ENCODE measurements at regions not wholly inside any gene's neighbourhood (a gene's known extent, or its start where the extent isn't known, plus 50 kb on each side); places are given as distances from the start of the nearest gene placed in this dataset.
"Not testable (repeated sequence)": the region's sequence is repeated elsewhere in the genome, so short reads cannot be mapped to it uniquely, and the experiment has no call there.

DNA sequence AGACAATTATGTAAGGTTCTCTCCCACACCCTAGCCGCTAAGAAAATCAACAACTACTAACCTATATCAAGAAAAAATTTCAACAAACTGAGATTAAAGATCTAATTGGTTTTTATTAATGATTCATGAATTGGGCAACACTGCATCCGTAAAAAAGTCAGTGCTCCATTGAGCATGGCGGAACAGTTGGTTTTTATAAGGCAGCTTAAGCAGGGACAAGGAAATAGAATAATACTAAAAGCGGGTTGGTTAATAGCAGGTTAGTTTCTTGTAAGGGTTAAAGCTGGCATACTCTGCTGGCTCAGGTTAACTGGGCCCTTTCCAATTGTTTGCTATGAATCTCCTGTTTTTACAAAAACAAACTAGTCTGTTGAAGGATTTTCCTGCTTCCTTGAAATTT, 202.3 kb upstream of the RASGEF1B start:
- DNase-seq (ENCODE audit: insufficient read length, low spot score) (no peak), FAIRE-seq (no peak)
- no peak for TF ChIP-seq POLR2A (IDR thresholded peaks at IDR 0.05; ENCODE audit: low read depth, low read length)

DNA sequence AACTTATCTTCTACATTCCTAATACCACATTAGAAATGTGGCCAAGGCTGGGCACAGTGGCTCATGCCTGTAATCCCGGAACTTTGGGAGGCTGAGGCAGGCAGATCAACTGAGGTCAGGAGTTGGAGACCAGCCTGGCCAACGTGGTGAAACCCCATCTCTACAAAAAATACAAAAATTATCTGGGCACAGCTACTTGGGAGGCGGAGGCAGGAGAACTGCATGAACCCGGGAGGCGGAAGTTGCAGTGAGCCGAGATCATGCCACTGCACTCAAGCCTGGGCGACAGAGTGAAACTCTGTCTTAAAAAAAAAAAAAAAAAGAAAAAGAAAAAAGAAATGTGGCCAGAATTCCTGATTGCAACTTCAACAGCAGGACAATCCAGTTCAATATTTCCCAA, 196.6 kb upstream of the RASGEF1B start:
- DNase-seq (ENCODE audit: insufficient read length, low spot score); FAIRE-seq: not testable (repeated sequence)

DNA sequence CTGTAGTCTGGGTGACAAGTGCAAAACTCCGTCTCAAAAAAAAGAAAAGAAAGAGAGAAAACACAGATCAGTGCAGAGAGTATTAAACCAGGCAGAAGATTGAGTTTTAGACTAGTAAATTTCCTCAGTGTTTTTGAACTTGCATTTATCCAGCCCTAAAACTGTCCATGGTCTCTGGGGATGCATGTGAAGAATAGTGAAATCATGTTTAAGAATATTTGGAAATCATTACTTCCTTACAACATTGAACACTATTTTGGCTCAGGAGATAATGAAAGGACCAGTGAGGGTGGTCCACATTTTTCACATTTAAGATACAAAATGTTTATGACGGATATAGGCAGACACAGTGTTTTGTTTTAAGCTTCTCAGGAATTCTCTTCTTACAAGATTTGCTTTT, 195.8 kb upstream of the RASGEF1B start:
- no peak for DNase-seq (ENCODE audit: insufficient read length, low spot score)
- no peak for FAIRE-seq
- no peak for TF ChIP-seq POLR2A (IDR thresholded peaks at IDR 0.05; ENCODE audit: low read depth, low read length)

DNA sequence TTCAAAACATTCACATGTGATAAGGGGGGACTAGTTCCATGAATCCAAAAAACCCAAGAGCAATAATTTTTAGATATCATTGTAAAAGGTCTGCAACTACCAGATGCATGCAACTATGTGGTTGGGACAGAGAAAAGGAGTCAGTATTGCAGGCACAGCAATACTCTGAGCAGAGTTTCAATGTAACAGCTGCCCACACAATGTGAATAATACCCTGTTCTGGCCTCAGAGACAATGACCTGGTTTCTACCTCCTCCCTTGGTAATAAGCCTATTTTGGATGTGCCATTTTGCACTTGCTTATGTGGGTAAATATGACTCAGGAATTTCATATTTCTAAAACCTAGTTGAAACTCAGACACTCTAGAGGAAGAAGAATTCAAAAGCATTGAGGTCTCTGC, 194.8 kb upstream of the RASGEF1B start:
- TF ChIP-seq POLR2A (IDR thresholded peaks at IDR 0.05; ENCODE audit: low read depth, low read length): no peak
- no peak for DNase-seq (ENCODE audit: insufficient read length, low spot score)
- FAIRE-seq: no peak

DNA sequence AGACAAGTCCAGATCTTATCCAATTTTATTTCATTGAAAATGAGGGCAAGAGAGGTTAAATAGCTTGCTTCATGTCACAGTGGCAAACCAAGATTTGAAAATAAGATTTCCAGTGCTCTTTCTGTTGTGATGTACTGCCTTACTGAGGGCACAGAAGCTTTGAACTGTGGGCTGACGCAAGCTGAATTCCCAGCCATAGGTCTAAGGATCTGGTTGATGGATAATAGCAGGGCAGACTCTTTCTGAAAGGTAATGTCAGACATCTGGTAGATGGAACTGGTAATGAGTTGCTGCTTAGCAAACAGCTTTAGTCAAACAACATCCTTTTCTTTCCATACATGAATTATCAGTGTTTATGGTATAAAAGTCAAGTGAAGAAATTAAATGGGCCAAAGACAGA, 193.9 kb upstream of the RASGEF1B start:
- DNase-seq (ENCODE audit: insufficient read length, low spot score): no peak
- no peak for TF ChIP-seq POLR2A (IDR thresholded peaks at IDR 0.05; ENCODE audit: low read depth, low read length)
- FAIRE-seq: no peak

DNA sequence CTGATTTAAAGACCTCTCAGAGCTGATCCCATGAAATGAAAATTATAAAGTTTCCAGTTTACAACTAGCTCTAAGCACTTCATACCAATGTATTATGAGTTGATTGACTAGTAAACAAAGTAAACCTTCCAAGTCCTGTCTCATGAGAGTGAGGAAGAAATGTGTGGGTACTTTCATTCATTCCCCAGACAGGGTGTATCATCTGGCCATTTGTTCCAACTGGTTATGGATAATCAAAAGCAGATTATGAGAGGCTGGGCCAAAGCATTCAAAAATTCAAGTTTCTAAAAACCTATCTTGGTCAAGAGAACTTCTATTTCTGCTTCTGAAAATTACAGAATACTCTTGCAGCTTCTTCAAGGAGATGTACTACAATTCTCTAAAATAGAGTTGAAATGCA, 193.3 kb upstream of the RASGEF1B start:
- no peak for TF ChIP-seq POLR2A (IDR thresholded peaks at IDR 0.05; ENCODE audit: low read depth, low read length)
- DNase-seq (ENCODE audit: insufficient read length, low spot score) (no peak), FAIRE-seq (no peak)

DNA sequence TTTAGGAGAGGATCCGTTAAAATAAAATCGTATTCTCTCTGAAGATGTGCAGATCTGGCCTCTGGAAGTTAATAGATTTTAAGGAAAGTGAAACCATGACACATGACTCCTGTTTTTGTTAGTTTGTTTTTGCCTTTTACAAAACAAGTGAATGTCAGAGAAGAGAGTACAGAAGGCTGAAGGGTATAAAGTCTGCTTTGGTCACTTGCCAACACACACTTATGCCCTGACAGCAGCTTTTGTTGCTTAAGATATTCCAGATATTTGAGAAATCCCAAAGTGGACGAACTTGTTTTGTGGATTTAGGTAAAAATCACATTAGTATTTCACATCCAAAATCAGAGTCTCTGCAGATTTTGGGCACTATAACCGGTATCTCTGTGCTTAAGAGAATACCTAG, 192.4 kb upstream of the RASGEF1B start:
- FAIRE-seq (no peak), DNase-seq (ENCODE audit: insufficient read length, low spot score) (no peak)
- no peak for TF ChIP-seq POLR2A (IDR thresholded peaks at IDR 0.05; ENCODE audit: low read depth, low read length)

DNA sequence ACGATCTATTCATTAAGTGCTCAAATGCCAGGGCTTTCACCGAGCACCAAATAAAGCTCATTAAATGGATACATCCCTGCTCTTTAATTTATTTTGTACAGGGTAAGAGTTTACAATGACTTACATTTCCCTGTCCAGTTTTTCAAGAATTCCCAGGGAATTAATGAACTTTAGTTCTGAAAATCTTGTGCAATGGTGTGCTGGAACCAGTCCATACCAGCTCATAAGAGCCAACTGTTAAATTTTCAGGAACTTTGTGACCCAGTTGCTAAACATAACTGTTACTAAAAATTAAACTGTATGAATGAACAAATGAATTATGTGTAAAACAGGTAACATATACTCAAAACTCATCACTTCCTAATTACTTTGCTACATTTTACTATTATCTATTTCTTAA, 191.7 kb upstream of the RASGEF1B start:
- no peak for TF ChIP-seq POLR2A (IDR thresholded peaks at IDR 0.05; ENCODE audit: low read depth, low read length)
- DNase-seq (ENCODE audit: insufficient read length, low spot score) (no peak), FAIRE-seq (no peak)

DNA sequence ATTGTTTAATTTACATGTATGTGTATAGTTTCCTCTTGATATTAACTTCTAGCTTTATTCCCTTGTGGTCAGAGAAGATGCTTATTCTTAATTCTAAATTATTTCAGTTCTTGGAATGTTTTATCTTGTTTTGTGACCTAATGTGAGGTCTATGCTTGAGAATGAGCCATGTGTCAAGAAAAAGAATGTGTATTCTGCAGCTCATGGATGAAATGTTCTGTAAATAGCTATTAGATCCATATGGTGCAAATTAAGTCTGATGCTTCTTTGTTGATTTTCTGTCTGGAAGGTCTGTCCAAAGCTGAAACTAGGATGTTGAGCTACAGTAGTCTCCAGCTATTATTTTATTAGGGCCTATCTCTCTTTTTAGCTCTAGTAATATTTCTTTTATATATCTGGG, 187.3 kb upstream of the RASGEF1B start:
- no peak for DNase-seq (ENCODE audit: insufficient read length, low spot score)
- no peak for FAIRE-seq
- no peak for TF ChIP-seq POLR2A (IDR thresholded peaks at IDR 0.05; ENCODE audit: low read depth, low read length)

DNA sequence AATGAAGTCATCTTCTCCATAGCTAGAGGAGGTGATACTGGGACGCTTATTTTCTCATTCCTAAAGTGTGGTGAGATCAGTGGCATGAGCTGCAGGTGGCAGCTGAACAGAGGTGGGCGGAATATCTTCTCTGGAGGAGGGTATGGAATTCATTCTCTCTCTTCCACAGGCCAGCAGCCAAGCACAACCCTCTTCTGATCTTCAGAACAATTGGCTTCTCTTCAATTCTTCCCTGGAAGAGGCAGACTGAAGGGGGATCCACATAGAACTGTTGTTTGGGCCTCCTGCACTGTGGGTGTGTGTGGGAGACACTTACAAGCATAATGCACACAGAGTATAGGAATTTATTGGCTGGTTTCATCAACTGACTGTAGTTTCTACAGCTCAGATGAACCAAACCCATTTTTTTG, 180.4 kb upstream of the RASGEF1B start:
- no peak for TF ChIP-seq POLR2A (IDR thresholded peaks at IDR 0.05; ENCODE audit: low read depth, low read length)
- no peak for FAIRE-seq
- DNase-seq (ENCODE audit: insufficient read length, low spot score): no peak

DNA sequence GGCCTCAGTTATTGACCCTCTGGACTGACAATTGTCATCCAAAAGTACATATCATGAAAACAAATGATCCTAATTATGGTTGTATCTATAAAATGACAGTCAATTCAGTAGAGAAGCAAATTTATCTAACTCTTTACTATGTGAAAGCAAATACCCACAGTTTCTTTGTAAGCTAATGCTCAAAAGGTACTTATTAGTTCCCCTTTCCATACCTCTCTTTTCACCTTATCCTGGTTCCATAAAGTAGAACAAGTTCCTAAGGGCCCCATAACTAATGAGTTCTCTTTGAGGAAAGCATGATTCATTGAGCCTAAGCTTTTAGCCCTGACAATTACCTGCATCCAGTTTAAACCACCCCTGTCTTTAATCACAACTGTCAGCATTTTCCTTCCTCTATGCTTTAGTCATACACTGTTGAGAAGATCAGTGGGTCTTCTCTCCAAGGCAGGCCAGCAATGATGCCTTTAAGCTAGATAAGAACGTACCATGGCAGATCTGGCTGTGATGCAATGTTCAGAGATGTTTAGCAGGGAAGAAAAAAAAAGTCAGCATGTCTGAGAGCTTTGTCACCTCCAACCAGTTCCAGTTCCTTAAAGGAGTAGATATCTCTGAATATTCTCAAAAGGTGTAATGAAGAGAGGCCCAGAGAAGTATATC, 179.7 kb upstream of the RASGEF1B start:
- no peak for DNase-seq (ENCODE audit: insufficient read length, low spot score)
- no peak for FAIRE-seq

DNA sequence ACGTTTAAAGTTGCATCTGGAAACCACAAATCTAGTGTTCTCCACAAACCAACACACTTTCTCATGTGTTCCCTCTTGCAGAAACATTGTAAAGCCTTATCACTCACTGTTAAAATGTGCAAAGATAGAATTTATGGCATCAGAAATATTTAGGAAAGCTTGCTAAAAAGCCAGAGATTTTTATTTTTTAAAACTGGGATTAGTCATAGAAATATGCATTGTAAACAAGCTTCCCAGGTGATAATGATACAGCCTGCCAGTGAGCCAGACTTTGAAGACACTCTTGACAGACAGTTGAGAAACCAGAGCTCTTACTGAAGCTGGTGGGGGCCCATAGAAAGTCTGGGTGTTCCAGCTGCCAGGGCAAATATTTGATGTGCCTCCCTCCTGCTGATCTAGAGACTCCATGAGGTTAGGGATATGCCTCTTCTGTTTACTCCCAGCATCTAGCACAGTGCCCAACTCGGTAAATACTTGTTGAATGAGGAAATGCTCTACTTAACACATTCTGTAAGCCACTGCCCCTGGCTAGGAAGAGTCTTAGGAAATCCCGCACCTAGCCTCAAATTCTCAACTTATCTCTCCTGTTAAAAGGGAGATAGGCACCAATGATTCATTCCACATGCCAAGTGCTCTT, 179.0 kb upstream of the RASGEF1B start:
- DNase-seq (ENCODE audit: insufficient read length, low spot score): no peak
- FAIRE-seq: no peak
- TF ChIP-seq POLR2A (IDR thresholded peaks at IDR 0.05; ENCODE audit: low read depth, low read length): no peak

More for the DNA sequence above, 179.7 kb upstream of the RASGEF1B start:
- no peak for TF ChIP-seq POLR2A (IDR thresholded peaks at IDR 0.05; ENCODE audit: low read depth, low read length)

DNA sequence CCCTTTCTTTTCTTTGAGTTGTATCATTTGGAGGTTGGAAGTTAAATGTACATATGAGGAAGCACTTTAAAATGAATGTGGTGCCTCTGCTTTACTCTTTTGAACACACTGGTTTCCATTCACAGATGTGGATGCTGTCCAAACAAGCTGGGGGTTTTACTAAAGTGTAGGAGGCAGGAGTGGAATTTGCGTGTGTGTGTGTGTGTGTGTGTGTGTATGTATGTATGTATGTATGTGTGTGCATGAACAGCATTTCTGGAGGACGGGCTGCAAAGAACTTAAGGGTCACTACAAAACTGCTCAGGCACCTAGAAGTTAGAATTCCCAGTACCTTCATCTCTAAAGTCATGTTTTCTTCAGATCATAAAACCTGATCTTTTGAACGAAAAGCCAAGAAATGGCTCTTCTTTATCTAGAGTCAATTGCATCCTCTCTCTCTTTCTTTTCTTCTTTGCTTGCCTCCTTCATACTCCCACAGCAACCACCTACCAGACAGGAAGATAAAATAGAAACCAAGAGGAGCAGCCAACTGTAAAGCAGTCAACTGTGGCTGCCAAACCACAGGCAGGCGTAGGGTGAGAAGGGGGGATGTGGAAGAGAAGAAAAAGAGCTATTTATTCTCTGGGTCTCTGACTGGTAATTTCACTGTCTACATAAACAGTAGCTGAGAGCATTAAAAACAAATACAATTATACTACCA, 177.0 kb upstream of the RASGEF1B start:
- no peak for DNase-seq (ENCODE audit: insufficient read length, low spot score)
- FAIRE-seq: no peak

DNA sequence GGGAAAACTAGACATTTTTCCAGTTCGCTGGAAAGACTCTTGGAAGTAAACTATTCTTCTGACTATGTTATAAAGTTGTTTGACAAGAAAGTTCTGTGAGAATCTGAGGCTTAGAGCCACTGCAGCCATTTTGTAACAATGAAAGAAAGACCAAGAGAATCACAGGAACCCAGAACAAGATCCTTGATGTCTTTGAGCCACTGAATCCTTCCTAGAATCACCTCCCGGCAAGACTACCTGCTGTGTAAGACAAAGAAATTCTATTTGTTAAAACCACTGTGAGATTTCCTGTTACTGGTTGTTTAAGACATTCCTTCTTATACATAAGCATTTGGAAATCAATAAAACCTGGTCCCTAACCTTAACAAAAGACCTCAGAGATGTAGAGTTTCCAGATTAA, 175.7 kb upstream of the RASGEF1B start:
- FAIRE-seq: no peak

More for the DNA sequence above, 177.0 kb upstream of the RASGEF1B start:
- no peak for TF ChIP-seq POLR2A (IDR thresholded peaks at IDR 0.05; ENCODE audit: low read depth, low read length)

DNA sequence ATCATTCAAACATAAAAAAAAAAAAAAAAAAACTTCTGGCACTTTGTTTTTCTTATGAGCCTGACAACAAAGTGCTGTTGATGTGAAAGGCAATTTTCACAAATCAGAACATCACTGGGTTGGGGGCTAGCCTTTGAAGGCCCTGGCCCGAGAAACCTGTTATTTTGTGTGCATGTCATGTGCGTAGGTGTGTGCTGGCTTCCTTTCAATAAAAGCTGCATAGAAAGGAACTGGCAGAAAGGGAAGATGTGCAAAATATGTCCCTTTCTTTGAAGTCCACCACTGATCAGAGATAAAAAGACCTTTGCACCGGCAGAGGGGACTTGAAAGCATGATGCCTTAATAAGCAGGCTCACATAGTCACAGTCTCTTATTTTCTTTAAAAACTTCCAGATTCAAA, 170.8 kb upstream of the RASGEF1B start:
- no peak for FAIRE-seq
- no peak for TF ChIP-seq POLR2A (IDR thresholded peaks at IDR 0.05; ENCODE audit: low read depth, low read length)

More for the DNA sequence above, 175.7 kb upstream of the RASGEF1B start:
- no peak for DNase-seq (ENCODE audit: insufficient read length, low spot score)
- TF ChIP-seq POLR2A (IDR thresholded peaks at IDR 0.05; ENCODE audit: low read depth, low read length): no peak

More for the DNA sequence above, 170.8 kb upstream of the RASGEF1B start:
- no peak for DNase-seq (ENCODE audit: insufficient read length, low spot score)

Measured in H54 (cell line).